HL-60 (cell line): ENCODE measurements at regions not wholly inside any gene's neighbourhood (a gene's known extent, or its start where the extent isn't known, plus 50 kb on each side); places are given as distances from the start of the nearest gene placed in this dataset.

ENCODE experiments used
- CTCF ChIP-seq: IDR thresholded peaks from one replicate; pipeline ENCODE4 v1.5.1; 2011; ENCODE audit warnings: low read length, control low read depth, inconsistent platforms; ENCODE audit not compliant: insufficient read depth
- POLR2AphosphoS5 ChIP-seq: IDR thresholded peaks from 2 replicates; pipeline ENCODE4 v1.6.1; 2012; ENCODE audit warnings: low read depth

DNA sequence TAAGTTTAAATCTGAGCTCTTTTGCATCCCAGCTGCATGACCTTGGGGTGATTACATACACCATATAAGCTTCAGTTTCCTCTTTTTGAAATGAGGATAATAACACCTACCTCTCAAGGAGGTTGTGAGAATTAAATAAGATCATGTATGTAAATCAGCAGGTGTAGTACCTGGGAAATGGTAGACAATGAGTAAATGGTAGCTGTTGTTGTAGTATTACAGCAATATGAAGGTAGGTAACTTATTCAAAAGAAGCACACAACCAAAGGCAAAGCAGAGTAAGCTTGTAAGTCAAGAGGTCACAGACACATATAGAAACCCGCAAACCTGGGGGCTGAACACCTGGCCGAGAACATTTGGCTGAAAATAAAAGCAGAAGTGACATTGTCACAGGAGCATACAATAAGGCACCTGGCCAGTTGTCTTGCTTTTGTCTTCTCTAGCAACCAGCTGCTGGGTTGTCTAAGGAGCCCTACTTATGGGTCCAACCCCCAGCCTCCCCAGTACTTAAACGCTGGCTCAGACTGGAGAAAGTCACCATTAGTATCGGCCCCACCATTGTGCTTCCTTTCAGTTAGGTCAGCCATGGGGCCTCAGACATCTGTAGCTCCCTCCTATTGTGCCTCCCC is 203.6 kb upstream of the MKLN1 start:
- TF ChIP-seq POLR2AphosphoS5 = no peak
- no peak for TF ChIP-seq CTCF
